OCI-LY7 (cell line): ENCODE measurements at regions not wholly inside any gene's neighbourhood (a gene's known extent, or its start where the extent isn't known, plus 50 kb on each side); places are given as distances from the start of the nearest gene placed in this dataset.
A peak's percentile ranks its signal among the peaks of the same experiment; 100 is the strongest.

Experiments used
- BruUV-seq: library from RNA; stranded (reverse); fragments of 400-500 nt; replicated peaks from 2 replicates; lab custom pipeline; 2021; lab: Mats Ljungman, UMichigan
- CTCF ChIA-PET: fragments of 300-600 bp; sonication (Branson Sonifier 250); formaldehyde crosslinking; loops from one replicate; lab custom pipeline; 2022; ENCODE audit warnings: antibody characterized with exemption; ENCODE audit not compliant: unreplicated experiment; lab: Charles Lee
- POLR2A ChIA-PET: fragments of 300-600 bp; sonication (Branson Sonifier 250); formaldehyde crosslinking; loops from one replicate; lab custom pipeline; 2022; ENCODE audit warnings: antibody characterized with exemption; lab: Charles Lee
- DNase-seq: peaks from one replicate; pipeline ENCODE4 v3.0.0-alpha.2; 2015; ENCODE audit warnings: low spot score
- H2AFZ ChIP-seq: fragments of 200-600 bp; sonication (generic), shearing (Covaris generic); 2 replicates; pipeline ENCODE4 v1.6.1; 2014; ENCODE audit warnings: mild to moderate bottlenecking, antibody characterized with exemption, low read length, moderate library complexity
- H3K27ac ChIP-seq: fragments of 200-600 bp; sonication (generic); 2 replicates; pipeline ENCODE4 v1.5.1; 2014; ENCODE audit warnings: mixed run types, low read depth, mild to moderate bottlenecking, moderate library complexity, low read length, inconsistent platforms; ENCODE audit not compliant: poor library complexity, severe bottlenecking
- H3K36me3 ChIP-seq: fragments of 200-600 bp; sonication (generic); 2 replicates; pipeline ENCODE4 v1.6.1; 2014; ENCODE audit warnings: mild to moderate bottlenecking, antibody characterized with exemption, low read length, moderate library complexity, mixed read lengths; ENCODE audit not compliant: insufficient read depth
- H3K4me1 ChIP-seq: fragments of 200-600 bp; sonication (generic); 2 replicates; pipeline ENCODE4 v1.5.1; 2014; ENCODE audit warnings: mild to moderate bottlenecking, low read length; ENCODE audit not compliant: insufficient read depth, poor library complexity, severe bottlenecking
- H3K4me2 ChIP-seq: fragments of 200-600 bp; sonication (generic); 2 replicates; pipeline ENCODE4 v1.6.1; 2014; ENCODE audit warnings: mild to moderate bottlenecking, low read length
- H3K4me3 ChIP-seq: fragments of 200-600 bp; sonication (generic); 2 replicates; pipeline ENCODE4 v1.5.1; 2014; ENCODE audit warnings: mild to moderate bottlenecking, low read depth, low read length; ENCODE audit not compliant: poor library complexity, severe bottlenecking
- H3K79me2 ChIP-seq: fragments of 200-600 bp; sonication (generic); 2 replicates; pipeline ENCODE4 v1.6.1; 2016; ENCODE audit warnings: low read depth, mild to moderate bottlenecking, low read length, moderate library complexity, mixed read lengths; ENCODE audit not compliant: insufficient read depth
- H3K9me2 ChIP-seq: fragments of 200-600 bp; sonication (generic); 2 replicates; pipeline ENCODE4 v1.6.1; 2016; ENCODE audit warnings: mild to moderate bottlenecking, low read length, mixed read lengths; ENCODE audit not compliant: insufficient read depth
- H3K9me3 ChIP-seq: fragments of 200-600 bp; sonication (generic); 2 replicates; pipeline ENCODE4 v1.6.1; 2014; ENCODE audit warnings: mild to moderate bottlenecking, mixed run types, low read length, mixed read lengths
- H4K20me1 ChIP-seq: fragments of 200-600 bp; sonication (generic); 2 replicates; pipeline ENCODE4 v1.6.1; 2014; ENCODE audit warnings: mild to moderate bottlenecking, antibody characterized with exemption, low read length, moderate library complexity, mixed read lengths; ENCODE audit not compliant: insufficient read depth
- EZH2phosphoT487 ChIP-seq: fragments of 200-600 bp; sonication (generic); IDR thresholded peaks from 2 replicates; pipeline ENCODE4 v1.6.1; 2018; ENCODE audit warnings: low read depth, borderline replicate concordance, mild to moderate bottlenecking, mixed run types, antibody characterized with exemption, low read length, moderate library complexity, mixed read lengths
- intact Hi-C: fragments of 100-400 bp; cut with micrococcal nuclease; formaldehyde crosslinking; loops from one replicate; pipeline ENCODE4 v1.10.0; 2022; ENCODE audit not compliant: unreplicated experiment
- TF ChIP-seq, protein P1 (sequence below): fragments of 200-600 bp; sonication (generic); conservative IDR thresholded peaks from 2 replicates; pipeline ENCODE4 v1.5.1; 2014; ENCODE audit warnings: mild to moderate bottlenecking, antibody characterized with exemption, low read length, moderate library complexity, mixed read lengths

- no peaks in the 10 kb centered on the region for H3K36me3 ChIP-seq
- H3K4me1 ChIP-seq = peaks cover 6% of the 10 kb centered on the region
- no peak overlapping the region for H3K4me3 ChIP-seq
- no peaks in the 10 kb centered on the region for H3K9me3 ChIP-seq
- no peak overlapping the region for H2AFZ ChIP-seq
- no TSS peak for BruUV-seq
- intact Hi-C loops = loop anchor here (1.0 kb wide), 1 partner anchor 233 kb away; no protein-coding TSS in a partner anchor
- TF ChIP-seq, protein P1, sequence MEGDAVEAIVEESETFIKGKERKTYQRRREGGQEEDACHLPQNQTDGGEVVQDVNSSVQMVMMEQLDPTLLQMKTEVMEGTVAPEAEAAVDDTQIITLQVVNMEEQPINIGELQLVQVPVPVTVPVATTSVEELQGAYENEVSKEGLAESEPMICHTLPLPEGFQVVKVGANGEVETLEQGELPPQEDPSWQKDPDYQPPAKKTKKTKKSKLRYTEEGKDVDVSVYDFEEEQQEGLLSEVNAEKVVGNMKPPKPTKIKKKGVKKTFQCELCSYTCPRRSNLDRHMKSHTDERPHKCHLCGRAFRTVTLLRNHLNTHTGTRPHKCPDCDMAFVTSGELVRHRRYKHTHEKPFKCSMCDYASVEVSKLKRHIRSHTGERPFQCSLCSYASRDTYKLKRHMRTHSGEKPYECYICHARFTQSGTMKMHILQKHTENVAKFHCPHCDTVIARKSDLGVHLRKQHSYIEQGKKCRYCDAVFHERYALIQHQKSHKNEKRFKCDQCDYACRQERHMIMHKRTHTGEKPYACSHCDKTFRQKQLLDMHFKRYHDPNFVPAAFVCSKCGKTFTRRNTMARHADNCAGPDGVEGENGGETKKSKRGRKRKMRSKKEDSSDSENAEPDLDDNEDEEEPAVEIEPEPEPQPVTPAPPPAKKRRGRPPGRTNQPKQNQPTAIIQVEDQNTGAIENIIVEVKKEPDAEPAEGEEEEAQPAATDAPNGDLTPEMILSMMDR = peak; percentile 96
- no peak for TF ChIP-seq EZH2phosphoT487
- peak; percentile 80 for DNase-seq
- H3K4me2 ChIP-seq = no peak overlapping the region
- CTCF ChIA-PET = interaction anchor here (1.0 kb wide), 1 partner anchor 10 kb away, joined by 3 read pairs; no protein-coding TSS in a partner anchor
- no peak overlapping the region for H3K27ac ChIP-seq
- H3K79me2 ChIP-seq = no peaks in the 10 kb centered on the region
- POLR2A ChIA-PET = no interaction called here
- no peaks in the 10 kb centered on the region for H4K20me1 ChIP-seq
- H3K9me2 ChIP-seq = no peaks in the 10 kb centered on the region
Measured at GRCh38 chr14:61894452-61895077, 132.3 kb downstream of the SNAPC1 start.

DNA sequence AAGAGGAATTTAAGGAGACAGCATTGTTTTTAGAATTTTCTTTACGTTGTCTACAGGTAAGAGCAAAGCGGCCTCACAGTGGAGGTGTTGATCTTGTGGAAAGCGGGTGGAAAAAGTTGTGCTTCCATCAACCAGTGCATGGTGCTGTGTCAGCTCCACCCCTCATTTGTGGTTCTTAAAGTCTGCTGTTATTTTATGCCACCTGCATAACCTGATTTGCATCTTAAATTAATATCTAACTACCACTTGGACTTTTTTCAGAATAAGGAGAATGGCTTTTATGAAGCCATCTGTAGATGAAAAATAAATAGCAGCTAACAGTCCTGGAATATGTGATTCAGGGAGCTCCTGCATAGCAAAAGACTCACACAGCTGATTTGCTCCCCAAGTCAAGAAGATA is 135.1 kb downstream of the SNAPC1 start:
- ChIA-PET POLR2A (interaction anchor here (1.3 kb wide), 1 partner anchor 229 kb away, joined by 5 read pairs; no protein-coding TSS in a partner anchor), CTCF (no interaction called here)
- Histone ChIP-seq H3K79me2 (no peaks in the 10 kb centered on the region), H3K4me1 (no peaks in the 10 kb centered on the region), H3K4me2 (no peak overlapping the region), H3K9me2 (no peaks in the 10 kb centered on the region), H4K20me1 (no peaks in the 10 kb centered on the region), H3K9me3 (no peaks in the 10 kb centered on the region), H3K4me3 (no peak overlapping the region), H3K36me3 (no peaks in the 10 kb centered on the region), H2AFZ (no peak overlapping the region), H3K27ac (no peak overlapping the region)
- no peak for DNase-seq
- intact Hi-C loops = no loop called here
- no TSS peak for BruUV-seq
- no peak for TF ChIP-seq EZH2phosphoT487

GRCh38 chr14:61898568-61898967 is 136.3 kb downstream of the SNAPC1 start:
- CTCF ChIA-PET = interaction anchor here (1.3 kb wide), 1 partner anchor 228 kb away, joined by 5 read pairs; no protein-coding TSS in a partner anchor
- intact Hi-C loops = no loop called here
- Histone ChIP-seq H2AFZ (no peak overlapping the region), H3K4me1 (no peaks in the 10 kb centered on the region), H3K79me2 (no peaks in the 10 kb centered on the region), H3K9me3 (no peaks in the 10 kb centered on the region), H3K4me2 (no peak overlapping the region), H3K9me2 (no peaks in the 10 kb centered on the region), H3K36me3 (no peaks in the 10 kb centered on the region), H3K27ac (no peak overlapping the region), H3K4me3 (no peak overlapping the region), H4K20me1 (no peaks in the 10 kb centered on the region)
- TF ChIP-seq, protein P1 = no peak
- TF ChIP-seq EZH2phosphoT487 = no peak
- no peak for DNase-seq
- no TSS peak for BruUV-seq
- POLR2A ChIA-PET = interaction anchor here (1.3 kb wide), 1 partner anchor 228 kb away, joined by 5 read pairs; no protein-coding TSS in a partner anchor
